ENCODE measurements at regions not wholly inside any gene's neighbourhood (a gene's known extent, or its start where the extent isn't known, plus 50 kb on each side); places are given as distances from the start of the nearest gene placed in this dataset.

- TF ChIP-seq, protein P1, sequence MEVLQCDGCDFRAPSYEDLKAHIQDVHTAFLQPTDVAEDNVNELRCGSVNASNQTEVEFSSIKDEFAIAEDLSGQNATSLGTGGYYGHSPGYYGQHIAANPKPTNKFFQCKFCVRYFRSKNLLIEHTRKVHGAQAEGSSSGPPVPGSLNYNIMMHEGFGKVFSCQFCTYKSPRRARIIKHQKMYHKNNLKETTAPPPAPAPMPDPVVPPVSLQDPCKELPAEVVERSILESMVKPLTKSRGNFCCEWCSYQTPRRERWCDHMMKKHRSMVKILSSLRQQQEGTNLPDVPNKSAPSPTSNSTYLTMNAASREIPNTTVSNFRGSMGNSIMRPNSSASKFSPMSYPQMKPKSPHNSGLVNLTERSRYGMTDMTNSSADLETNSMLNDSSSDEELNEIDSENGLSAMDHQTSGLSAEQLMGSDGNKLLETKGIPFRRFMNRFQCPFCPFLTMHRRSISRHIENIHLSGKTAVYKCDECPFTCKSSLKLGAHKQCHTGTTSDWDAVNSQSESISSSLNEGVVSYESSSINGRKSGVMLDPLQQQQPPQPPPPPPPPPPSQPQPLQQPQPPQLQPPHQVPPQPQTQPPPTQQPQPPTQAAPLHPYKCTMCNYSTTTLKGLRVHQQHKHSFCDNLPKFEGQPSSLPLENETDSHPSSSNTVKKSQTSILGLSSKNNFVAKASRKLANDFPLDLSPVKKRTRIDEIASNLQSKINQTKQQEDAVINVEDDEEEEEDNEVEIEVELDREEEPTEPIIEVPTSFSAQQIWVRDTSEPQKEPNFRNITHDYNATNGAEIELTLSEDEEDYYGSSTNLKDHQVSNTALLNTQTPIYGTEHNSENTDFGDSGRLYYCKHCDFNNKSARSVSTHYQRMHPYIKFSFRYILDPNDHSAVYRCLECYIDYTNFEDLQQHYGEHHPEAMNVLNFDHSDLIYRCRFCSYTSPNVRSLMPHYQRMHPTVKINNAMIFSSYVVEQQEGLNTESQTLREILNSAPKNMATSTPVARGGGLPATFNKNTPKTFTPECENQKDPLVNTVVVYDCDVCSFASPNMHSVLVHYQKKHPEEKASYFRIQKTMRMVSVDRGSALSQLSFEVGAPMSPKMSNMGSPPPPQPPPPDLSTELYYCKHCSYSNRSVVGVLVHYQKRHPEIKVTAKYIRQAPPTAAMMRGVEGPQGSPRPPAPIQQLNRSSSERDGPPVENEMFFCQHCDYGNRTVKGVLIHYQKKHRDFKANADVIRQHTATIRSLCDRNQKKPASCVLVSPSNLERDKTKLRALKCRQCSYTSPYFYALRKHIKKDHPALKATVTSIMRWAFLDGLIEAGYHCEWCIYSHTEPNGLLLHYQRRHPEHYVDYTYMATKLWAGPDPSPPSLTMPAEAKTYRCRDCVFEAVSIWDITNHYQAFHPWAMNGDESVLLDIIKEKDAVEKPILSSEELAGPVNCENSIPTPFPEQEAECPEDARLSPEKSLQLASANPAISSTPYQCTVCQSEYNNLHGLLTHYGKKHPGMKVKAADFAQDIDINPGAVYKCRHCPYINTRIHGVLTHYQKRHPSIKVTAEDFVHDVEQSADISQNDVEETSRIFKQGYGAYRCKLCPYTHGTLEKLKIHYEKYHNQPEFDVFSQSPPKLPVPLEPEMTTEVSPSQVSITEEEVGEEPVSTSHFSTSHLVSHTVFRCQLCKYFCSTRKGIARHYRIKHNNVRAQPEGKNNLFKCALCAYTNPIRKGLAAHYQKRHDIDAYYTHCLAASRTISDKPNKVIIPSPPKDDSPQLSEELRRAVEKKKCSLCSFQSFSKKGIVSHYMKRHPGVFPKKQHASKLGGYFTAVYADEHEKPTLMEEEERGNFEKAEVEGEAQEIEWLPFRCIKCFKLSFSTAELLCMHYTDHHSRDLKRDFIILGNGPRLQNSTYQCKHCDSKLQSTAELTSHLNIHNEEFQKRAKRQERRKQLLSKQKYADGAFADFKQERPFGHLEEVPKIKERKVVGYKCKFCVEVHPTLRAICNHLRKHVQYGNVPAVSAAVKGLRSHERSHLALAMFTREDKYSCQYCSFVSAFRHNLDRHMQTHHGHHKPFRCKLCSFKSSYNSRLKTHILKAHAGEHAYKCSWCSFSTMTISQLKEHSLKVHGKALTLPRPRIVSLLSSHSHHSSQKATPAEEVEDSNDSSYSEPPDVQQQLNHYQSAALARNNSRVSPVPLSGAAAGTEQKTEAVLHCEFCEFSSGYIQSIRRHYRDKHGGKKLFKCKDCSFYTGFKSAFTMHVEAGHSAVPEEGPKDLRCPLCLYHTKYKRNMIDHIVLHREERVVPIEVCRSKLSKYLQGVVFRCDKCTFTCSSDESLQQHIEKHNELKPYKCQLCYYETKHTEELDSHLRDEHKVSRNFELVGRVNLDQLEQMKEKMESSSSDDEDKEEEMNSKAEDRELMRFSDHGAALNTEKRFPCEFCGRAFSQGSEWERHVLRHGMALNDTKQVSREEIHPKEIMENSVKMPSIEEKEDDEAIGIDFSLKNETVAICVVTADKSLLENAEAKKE (CRISPR knock-in tag; IDR thresholded peaks at IDR 0.05), result no peak
- TF ChIP-seq CREB1 (CRISPR knock-in tag; IDR thresholded peaks at IDR 0.05; ENCODE audit: low read depth), result no peak
- no peak for TF ChIP-seq EZH2 (IDR thresholded peaks at IDR 0.05; ENCODE audit: low read depth, unreplicated experiment)
- TF ChIP-seq STAT1 (IDR thresholded peaks at IDR 0.05; ENCODE audit: unreplicated experiment), result no peak
- no peak for TF ChIP-seq ZNF114 (CRISPR knock-in tag; IDR thresholded peaks at IDR 0.05)
- no peak for TF ChIP-seq NANOG (IDR thresholded peaks at IDR 0.05; ENCODE audit: borderline replicate concordance)
- no peak for TF ChIP-seq JUNB (IDR thresholded peaks at IDR 0.05; ENCODE audit: unreplicated experiment)
Observed at GRCh38 chr11:115890500-115890899, 386.3 kb upstream of the CADM1 start (continued).

DNA sequence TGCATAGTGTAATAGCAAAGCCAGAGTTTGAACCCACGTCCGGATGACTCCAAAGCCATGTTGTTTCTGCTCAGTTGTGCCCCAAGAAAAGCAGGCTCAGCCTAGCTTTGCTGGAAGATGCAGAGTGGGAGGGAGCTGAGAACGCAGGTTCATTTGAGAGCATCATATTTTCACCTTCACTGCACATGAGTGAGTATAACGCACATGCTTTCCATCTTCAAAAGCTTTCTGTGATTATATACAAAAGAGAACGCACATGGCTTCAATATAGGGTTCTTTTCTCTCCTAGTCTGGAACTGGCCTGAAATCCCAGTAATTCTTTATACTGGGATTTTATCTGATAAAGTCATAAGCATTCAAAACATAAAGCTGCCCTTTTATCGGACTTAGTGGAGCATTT is 385.5 kb upstream of the CADM1 start:
- Histone ChIP-seq H3F3A (replicated peaks; ENCODE audit: low read depth) (no peaks in the 10 kb centered on the region), H3K4me2 (no peak overlapping the region), H3K27me3 (ENCODE audit: insufficient read depth) (no peaks in the 10 kb centered on the region), H2AFZ (no peak overlapping the region), H3K27ac (ENCODE audit: low read depth) (no peak overlapping the region), H3K9me2 (ENCODE audit: insufficient read depth) (no peaks in the 10 kb centered on the region), H3K79me2 (replicated peaks; ENCODE audit: insufficient read depth) (no peaks in the 10 kb centered on the region), H4K20me1 (replicated peaks; ENCODE audit: insufficient read depth) (no peaks in the 10 kb centered on the region), H3K4me3 (no peak overlapping the region), H3K36me3 (ENCODE audit: insufficient read depth) (no peaks in the 10 kb centered on the region), H3K4me1 (ENCODE audit: insufficient read depth) (peaks cover 5% of the 10 kb centered on the region; the same call in 1 of the 2 replicates)
- no peak overlapping the region for H3K27ac Mint-ChIP-seq
- no peaks in the 10 kb centered on the region for H3K36me3 Mint-ChIP-seq (ENCODE audit: low read depth)
- DNase-seq (ENCODE audit: low spot score) (no peak), ATAC-seq (no peak)
- H3K4me1 Mint-ChIP-seq, result peaks cover 17% of the 10 kb centered on the region
- no peak overlapping the region for H3K4me3 Mint-ChIP-seq
- peaks cover 2% of the 10 kb centered on the region for H3K27me3 Mint-ChIP-seq (ENCODE audit: insufficient read depth, low read depth, poor library complexity)
- no peaks in the 10 kb centered on the region for H3K9me3 Mint-ChIP-seq
- TF ChIP-seq JUNB (IDR thresholded peaks at IDR 0.05; ENCODE audit: unreplicated experiment) (no peak), STAT1 (IDR thresholded peaks at IDR 0.05; ENCODE audit: unreplicated experiment) (no peak), REST (IDR thresholded peaks at IDR 0.05; ENCODE audit: unreplicated experiment) (no peak), POLR2AphosphoS5 (IDR thresholded peaks at IDR 0.05; ENCODE audit: low read depth) (no peak), CTCF (conservative IDR thresholded peaks at IDR 0.05; ENCODE audit: low read depth in 2 of 2) (no peak), ZNF114 (CRISPR knock-in tag; IDR thresholded peaks at IDR 0.05) (no peak), EZH2 (IDR thresholded peaks at IDR 0.05; ENCODE audit: low read depth, unreplicated experiment) (no peak)
- TF ChIP-seq, protein P2, sequence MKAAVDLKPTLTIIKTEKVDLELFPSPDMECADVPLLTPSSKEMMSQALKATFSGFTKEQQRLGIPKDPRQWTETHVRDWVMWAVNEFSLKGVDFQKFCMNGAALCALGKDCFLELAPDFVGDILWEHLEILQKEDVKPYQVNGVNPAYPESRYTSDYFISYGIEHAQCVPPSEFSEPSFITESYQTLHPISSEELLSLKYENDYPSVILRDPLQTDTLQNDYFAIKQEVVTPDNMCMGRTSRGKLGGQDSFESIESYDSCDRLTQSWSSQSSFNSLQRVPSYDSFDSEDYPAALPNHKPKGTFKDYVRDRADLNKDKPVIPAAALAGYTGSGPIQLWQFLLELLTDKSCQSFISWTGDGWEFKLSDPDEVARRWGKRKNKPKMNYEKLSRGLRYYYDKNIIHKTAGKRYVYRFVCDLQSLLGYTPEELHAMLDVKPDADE (IDR thresholded peaks at IDR 0.05), result no peak
